Right lobe of liver (tissue), 4 donors: ENCODE measurements at regions not wholly inside any gene's neighbourhood (a gene's known extent, or its start where the extent isn't known, plus 50 kb on each side); places are given as distances from the start of the nearest gene placed in this dataset.

Experiments
- POLR2A ChIP-seq: fragments of 450-650 bp; IDR thresholded peaks from one replicate; pipeline ENCODE4 v1.6.1; 2017; ENCODE audit warnings: antibody characterized with exemption, mild to moderate bottlenecking
- TF ChIP-seq, protein P1 (sequence below), 4 donors: fragments of 200-600 bp in 3 of 4; fragments of 450-650 bp in 1 of 4; IDR thresholded peaks; one replicate each; pipeline versions ENCODE4 v1.5.1 to v1.8.0; 2016 to 2022; ENCODE audit warnings: antibody characterized with exemption in 4 of 4, mild to moderate bottlenecking in 2 of 4
- donor health status: DM: no; HTN: no; CAD: no.
- donor health status: DM: no; HTN: no; CAD: no.
- donor health status: DM: no; HTN: yes; CAD: no.

DNA sequence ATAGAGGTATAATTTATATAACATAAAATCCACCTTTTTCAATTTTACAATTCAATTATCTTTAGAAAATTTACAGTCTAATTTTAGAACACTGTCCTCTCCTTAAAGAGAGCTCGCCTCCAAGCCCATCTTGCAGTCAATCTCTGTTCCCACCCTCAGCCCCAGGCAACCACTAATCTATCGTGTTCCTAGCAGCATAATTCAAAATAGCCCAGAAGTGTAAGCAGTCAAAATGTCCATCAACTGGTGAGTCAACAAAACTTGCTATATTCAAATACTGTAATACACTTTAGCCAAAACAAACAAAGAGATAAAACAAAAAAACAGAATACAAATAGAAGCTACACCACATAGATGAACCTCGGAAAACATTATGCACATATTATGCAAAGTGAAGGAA, 1006.8 kb upstream of the EEF2KMT start:
- TF ChIP-seq, protein P1, sequence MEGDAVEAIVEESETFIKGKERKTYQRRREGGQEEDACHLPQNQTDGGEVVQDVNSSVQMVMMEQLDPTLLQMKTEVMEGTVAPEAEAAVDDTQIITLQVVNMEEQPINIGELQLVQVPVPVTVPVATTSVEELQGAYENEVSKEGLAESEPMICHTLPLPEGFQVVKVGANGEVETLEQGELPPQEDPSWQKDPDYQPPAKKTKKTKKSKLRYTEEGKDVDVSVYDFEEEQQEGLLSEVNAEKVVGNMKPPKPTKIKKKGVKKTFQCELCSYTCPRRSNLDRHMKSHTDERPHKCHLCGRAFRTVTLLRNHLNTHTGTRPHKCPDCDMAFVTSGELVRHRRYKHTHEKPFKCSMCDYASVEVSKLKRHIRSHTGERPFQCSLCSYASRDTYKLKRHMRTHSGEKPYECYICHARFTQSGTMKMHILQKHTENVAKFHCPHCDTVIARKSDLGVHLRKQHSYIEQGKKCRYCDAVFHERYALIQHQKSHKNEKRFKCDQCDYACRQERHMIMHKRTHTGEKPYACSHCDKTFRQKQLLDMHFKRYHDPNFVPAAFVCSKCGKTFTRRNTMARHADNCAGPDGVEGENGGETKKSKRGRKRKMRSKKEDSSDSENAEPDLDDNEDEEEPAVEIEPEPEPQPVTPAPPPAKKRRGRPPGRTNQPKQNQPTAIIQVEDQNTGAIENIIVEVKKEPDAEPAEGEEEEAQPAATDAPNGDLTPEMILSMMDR (IDR thresholded peaks at IDR 0.05) = no peak
- TF ChIP-seq POLR2A = no peak
